Neural cell (in vitro differentiated cells): ENCODE measurements at regions not wholly inside any gene's neighbourhood (a gene's known extent, or its start where the extent isn't known, plus 50 kb on each side); places are given as distances from the start of the nearest gene placed in this dataset.
"Not testable (repeated sequence)": the region's sequence is repeated elsewhere in the genome, so short reads cannot be mapped to it uniquely, and the experiment has no call there.

Experiments
- H2AFZ ChIP-seq: fragments of 200-600, 300-800 bp; sonication (generic), shearing (Covaris generic); 2 replicates; pipeline ENCODE4 v1.6.0; 2014; ENCODE audit warnings: low read depth, mild to moderate bottlenecking, antibody characterized with exemption, low read length, moderate library complexity
- H3F3A ChIP-seq: fragments of 200-600 bp; shearing (Covaris generic); 2 replicates; pipeline ENCODE4 v1.6.1; 2016; ENCODE audit warnings: mild to moderate bottlenecking, moderate library complexity, mixed read lengths, antibody characterized with exemption, low read length; ENCODE audit not compliant: insufficient read depth, poor library complexity, severe bottlenecking
- H3K27ac ChIP-seq: fragments of 200-600, 300-800 bp; sonication (generic), shearing (Covaris generic); 2 replicates; pipeline ENCODE4 v1.5.1; 2014; ENCODE audit warnings: mild to moderate bottlenecking, low read length, moderate library complexity
- H3K27me3 ChIP-seq: fragments of 300-800, 200-600 bp; sonication (generic), shearing (Covaris generic); 2 replicates; pipeline ENCODE4 v1.6.0; 2014; ENCODE audit warnings: mild to moderate bottlenecking, low read depth, low read length, moderate library complexity; ENCODE audit not compliant: insufficient read depth
- H3K36me3 ChIP-seq: fragments of 300-800, 200-600 bp; sonication (generic), shearing (Covaris generic); 2 replicates; pipeline ENCODE4 v1.5.1; 2014; ENCODE audit warnings: mild to moderate bottlenecking, antibody characterized with exemption, low read length, moderate library complexity; ENCODE audit not compliant: insufficient read depth
- H3K4me2 ChIP-seq: fragments of 300-800, 200-600 bp; sonication (generic), shearing (Covaris generic); 2 replicates; pipeline ENCODE4 v1.6.0; 2014; ENCODE audit warnings: mild to moderate bottlenecking, low read length
- H3K4me3 ChIP-seq: fragments of 300-800, 200-600 bp; sonication (generic), shearing (Covaris generic); 2 replicates; pipeline ENCODE4 v1.5.1; 2014; ENCODE audit warnings: mild to moderate bottlenecking, low read length, moderate library complexity
- H3K79me2 ChIP-seq: fragments of 200-600 bp; shearing (Covaris generic); replicated peaks from 2 replicates; pipeline ENCODE4 v1.6.0; 2014; ENCODE audit warnings: mild to moderate bottlenecking, low read length, moderate library complexity; ENCODE audit not compliant: insufficient read depth
- H3K9ac ChIP-seq: fragments of 300-800, 200-600 bp; sonication (generic), shearing (Covaris generic); 2 replicates; pipeline ENCODE4 v1.6.1; 2016; ENCODE audit warnings: mild to moderate bottlenecking, low read length, mixed read lengths
- H3K9me2 ChIP-seq: fragments of 200-600 bp; shearing (Covaris generic); 2 replicates; pipeline ENCODE4 v1.6.1; 2016; ENCODE audit warnings: mild to moderate bottlenecking, low read length, mixed read lengths; ENCODE audit not compliant: insufficient read depth
- H3K9me3 ChIP-seq: fragments of 200-600, 300-800 bp; sonication (generic), shearing (Covaris generic); 2 replicates; pipeline ENCODE4 v1.6.1; 2016; ENCODE audit warnings: mild to moderate bottlenecking, mixed run types, low read length, moderate library complexity, mixed read lengths
- H4K20me1 ChIP-seq: fragments of 200-600 bp; shearing (Covaris generic); 2 replicates; pipeline ENCODE4 v1.6.1; 2016; ENCODE audit warnings: mild to moderate bottlenecking, mixed run types; ENCODE audit not compliant: insufficient read depth
- EP300 ChIP-seq: fragments of 450-650 bp; conservative IDR thresholded peaks from 2 replicates; pipeline ENCODE4 v1.6.1; 2014; ENCODE audit warnings: antibody characterized with exemption, mild to moderate bottlenecking, moderate library complexity; ENCODE audit not compliant: poor library complexity, severe bottlenecking
- EZH2 ChIP-seq: fragments of 200-600, 300-800 bp; shearing (Covaris generic), sonication (generic); IDR thresholded peaks from 2 replicates; pipeline ENCODE4 v1.6.1; 2014; ENCODE audit warnings: antibody characterized with exemption, low read length, borderline replicate concordance, mild to moderate bottlenecking; ENCODE audit not compliant: insufficient read depth, poor library complexity, severe bottlenecking
- MXI1 ChIP-seq: fragments of 450-650 bp; conservative IDR thresholded peaks from 2 replicates; pipeline ENCODE4 v1.6.1; 2014; ENCODE audit warnings: antibody characterized with exemption, mild to moderate bottlenecking; ENCODE audit not compliant: poor library complexity, severe bottlenecking
- POLR2AphosphoS5 ChIP-seq: IDR thresholded peaks from 2 replicates; pipeline ENCODE4 v1.6.1; 2012
- RAD21 ChIP-seq: fragments of 450-650 bp; conservative IDR thresholded peaks from 2 replicates; pipeline ENCODE4 v1.6.1; 2014; ENCODE audit warnings: antibody characterized with exemption, mild to moderate bottlenecking, moderate library complexity
- SMC3 ChIP-seq: fragments of 450-650 bp; conservative IDR thresholded peaks from 2 replicates; pipeline ENCODE4 v1.6.1; 2014; ENCODE audit warnings: antibody characterized with exemption, mild to moderate bottlenecking, moderate library complexity; ENCODE audit not compliant: poor library complexity
- TAF1 ChIP-seq: IDR thresholded peaks from 2 replicates; pipeline ENCODE4 v1.6.1; 2012; ENCODE audit warnings: low read depth
- TF ChIP-seq, protein P1 (sequence below): fragments of 450-650 bp; IDR thresholded peaks from 2 replicates; pipeline ENCODE4 v1.5.1; 2014; ENCODE audit warnings: antibody characterized with exemption, mild to moderate bottlenecking, moderate library complexity; ENCODE audit not compliant: poor library complexity, severe bottlenecking
- TF ChIP-seq, protein P2 (sequence below): IDR thresholded peaks from 2 replicates; pipeline ENCODE4 v1.6.1; 2012; ENCODE audit warnings: borderline replicate concordance

DNA sequence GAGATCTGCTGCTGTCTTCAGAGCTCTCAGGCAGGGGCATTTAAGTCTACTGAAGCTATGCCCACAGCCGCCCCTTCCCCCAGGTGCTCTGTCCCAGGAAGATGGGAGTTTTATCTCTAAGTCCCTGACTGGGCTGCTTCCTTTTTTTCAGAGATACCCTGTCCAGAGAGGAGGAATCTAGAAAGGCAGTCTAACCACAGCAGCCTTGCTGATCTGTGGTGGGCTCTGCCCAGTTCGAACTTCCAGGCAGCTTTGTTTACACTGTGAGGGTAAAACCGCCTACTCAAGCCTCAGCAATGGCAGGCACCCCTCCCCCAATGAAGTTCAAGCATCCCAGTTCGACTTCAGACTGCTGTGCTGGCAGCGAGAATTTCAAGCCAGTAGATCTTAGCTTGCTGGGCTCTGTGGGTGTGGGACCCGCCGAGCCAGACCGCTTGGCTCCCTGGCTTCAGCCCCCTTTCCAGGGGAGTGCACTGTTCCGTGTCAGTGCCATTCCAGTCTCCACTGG lies 1639.9 kb upstream of the ADGRL3 start:
- H3K9me2 ChIP-seq, H3K36me3 ChIP-seq, H3K4me3 ChIP-seq, H4K20me1 ChIP-seq, H2AFZ ChIP-seq, H3K79me2 ChIP-seq, H3K9ac ChIP-seq, H3K4me2 ChIP-seq, H3K9me3 ChIP-seq, H3K27me3 ChIP-seq, H3K27ac ChIP-seq, H3F3A ChIP-seq: not testable (repeated sequence)

DNA sequence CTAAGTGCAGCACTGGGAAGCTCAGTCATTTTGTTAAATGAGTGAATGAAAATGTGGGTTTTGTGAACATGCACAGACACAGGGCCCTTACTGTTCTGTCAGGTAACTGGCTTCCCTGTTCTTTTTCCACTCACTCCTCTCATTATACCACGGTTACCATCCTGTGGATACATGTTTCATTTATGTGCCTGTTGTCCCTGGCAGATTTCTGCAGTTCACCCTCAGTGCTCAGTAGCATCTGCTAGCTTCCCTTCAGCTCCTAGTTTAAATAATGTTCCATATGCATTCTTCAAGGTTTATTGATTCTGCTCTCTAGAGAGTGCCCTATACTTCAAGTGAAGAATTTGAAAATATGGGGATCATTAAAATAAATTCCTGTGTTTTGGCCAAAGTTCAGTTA lies 1634.3 kb upstream of the ADGRL3 start:
- TF ChIP-seq RAD21 = no peak
- H3K9me3 ChIP-seq = no peaks in the 10 kb centered on the region
- no peaks in the 10 kb centered on the region for H3K27me3 ChIP-seq
- no peak overlapping the region for H3K4me2 ChIP-seq
- no peak overlapping the region for H2AFZ ChIP-seq
- H3F3A ChIP-seq = no peaks in the 10 kb centered on the region
- H3K4me3 ChIP-seq = no peak overlapping the region
- no peaks in the 10 kb centered on the region for H4K20me1 ChIP-seq
- H3K9me2 ChIP-seq = no peaks in the 10 kb centered on the region
- H3K9ac ChIP-seq = no peak overlapping the region
- H3K36me3 ChIP-seq = no peaks in the 10 kb centered on the region
- H3K79me2 ChIP-seq = no peaks in the 10 kb centered on the region
- no peak overlapping the region for H3K27ac ChIP-seq

DNA sequence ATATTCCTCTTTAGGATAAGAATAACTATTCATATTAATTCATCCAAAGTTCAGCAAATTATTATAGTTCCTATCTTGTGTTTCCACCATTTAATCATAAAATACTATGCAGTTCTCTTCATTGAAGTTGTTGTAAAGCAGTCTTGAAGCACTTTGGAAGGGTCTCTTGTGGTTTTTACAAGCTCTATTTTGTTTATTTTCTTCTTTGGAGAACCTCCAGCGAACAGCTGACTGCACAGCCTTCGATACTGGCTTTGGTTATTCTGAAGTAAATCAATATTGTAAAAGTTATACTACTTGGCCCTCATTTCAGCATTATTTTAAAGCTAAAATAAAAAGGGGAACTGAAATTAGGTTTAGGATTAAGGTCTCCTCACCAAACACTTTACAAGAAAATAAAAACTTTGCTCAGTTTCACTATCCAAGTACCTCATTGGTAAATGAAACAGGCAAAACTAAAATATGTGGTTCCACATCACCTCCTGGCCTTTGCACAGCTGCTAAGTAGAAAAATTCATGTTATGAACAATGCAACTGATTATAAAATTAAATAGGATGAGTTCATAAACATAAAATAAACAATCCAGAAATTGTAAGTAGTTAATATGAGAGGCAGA lies 1629.2 kb upstream of the ADGRL3 start:
- Histone ChIP-seq H3K79me2 (no peaks in the 10 kb centered on the region), H3K4me2 (no peak overlapping the region), H3K9me2 (no peaks in the 10 kb centered on the region), H3K36me3 (no peaks in the 10 kb centered on the region), H3K9ac (no peak overlapping the region), H3K9me3 (no peaks in the 10 kb centered on the region), H3F3A (no peaks in the 10 kb centered on the region), H3K4me3 (no peak overlapping the region), H4K20me1 (no peaks in the 10 kb centered on the region), H3K27ac (no peak overlapping the region), H2AFZ (no peak overlapping the region), H3K27me3 (no peaks in the 10 kb centered on the region)
- no peak for TF ChIP-seq POLR2AphosphoS5
- no peak for TF ChIP-seq RAD21
- TF ChIP-seq EP300 = no peak
- TF ChIP-seq EZH2 = no peak
- TF ChIP-seq TAF1 = no peak
- TF ChIP-seq MXI1 = no peak
- no peak for TF ChIP-seq SMC3
- TF ChIP-seq, protein P1, sequence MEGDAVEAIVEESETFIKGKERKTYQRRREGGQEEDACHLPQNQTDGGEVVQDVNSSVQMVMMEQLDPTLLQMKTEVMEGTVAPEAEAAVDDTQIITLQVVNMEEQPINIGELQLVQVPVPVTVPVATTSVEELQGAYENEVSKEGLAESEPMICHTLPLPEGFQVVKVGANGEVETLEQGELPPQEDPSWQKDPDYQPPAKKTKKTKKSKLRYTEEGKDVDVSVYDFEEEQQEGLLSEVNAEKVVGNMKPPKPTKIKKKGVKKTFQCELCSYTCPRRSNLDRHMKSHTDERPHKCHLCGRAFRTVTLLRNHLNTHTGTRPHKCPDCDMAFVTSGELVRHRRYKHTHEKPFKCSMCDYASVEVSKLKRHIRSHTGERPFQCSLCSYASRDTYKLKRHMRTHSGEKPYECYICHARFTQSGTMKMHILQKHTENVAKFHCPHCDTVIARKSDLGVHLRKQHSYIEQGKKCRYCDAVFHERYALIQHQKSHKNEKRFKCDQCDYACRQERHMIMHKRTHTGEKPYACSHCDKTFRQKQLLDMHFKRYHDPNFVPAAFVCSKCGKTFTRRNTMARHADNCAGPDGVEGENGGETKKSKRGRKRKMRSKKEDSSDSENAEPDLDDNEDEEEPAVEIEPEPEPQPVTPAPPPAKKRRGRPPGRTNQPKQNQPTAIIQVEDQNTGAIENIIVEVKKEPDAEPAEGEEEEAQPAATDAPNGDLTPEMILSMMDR = no peak
- TF ChIP-seq, protein P2, sequence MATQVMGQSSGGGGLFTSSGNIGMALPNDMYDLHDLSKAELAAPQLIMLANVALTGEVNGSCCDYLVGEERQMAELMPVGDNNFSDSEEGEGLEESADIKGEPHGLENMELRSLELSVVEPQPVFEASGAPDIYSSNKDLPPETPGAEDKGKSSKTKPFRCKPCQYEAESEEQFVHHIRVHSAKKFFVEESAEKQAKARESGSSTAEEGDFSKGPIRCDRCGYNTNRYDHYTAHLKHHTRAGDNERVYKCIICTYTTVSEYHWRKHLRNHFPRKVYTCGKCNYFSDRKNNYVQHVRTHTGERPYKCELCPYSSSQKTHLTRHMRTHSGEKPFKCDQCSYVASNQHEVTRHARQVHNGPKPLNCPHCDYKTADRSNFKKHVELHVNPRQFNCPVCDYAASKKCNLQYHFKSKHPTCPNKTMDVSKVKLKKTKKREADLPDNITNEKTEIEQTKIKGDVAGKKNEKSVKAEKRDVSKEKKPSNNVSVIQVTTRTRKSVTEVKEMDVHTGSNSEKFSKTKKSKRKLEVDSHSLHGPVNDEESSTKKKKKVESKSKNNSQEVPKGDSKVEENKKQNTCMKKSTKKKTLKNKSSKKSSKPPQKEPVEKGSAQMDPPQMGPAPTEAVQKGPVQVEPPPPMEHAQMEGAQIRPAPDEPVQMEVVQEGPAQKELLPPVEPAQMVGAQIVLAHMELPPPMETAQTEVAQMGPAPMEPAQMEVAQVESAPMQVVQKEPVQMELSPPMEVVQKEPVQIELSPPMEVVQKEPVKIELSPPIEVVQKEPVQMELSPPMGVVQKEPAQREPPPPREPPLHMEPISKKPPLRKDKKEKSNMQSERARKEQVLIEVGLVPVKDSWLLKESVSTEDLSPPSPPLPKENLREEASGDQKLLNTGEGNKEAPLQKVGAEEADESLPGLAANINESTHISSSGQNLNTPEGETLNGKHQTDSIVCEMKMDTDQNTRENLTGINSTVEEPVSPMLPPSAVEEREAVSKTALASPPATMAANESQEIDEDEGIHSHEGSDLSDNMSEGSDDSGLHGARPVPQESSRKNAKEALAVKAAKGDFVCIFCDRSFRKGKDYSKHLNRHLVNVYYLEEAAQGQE = no peak
